Kidney tubule cell (primary cell): ENCODE measurements at regions not wholly inside any gene's neighbourhood (a gene's known extent, or its start where the extent isn't known, plus 50 kb on each side); places are given as distances from the start of the nearest gene placed in this dataset.

ENCODE experiments used
- DNase-seq: peaks from one replicate; pipeline ENCODE4 v3.0.0-alpha.2; 2018; ENCODE audit warnings: low spot score

- no peak for DNase-seq
These were observed 185.1 kb downstream of the KIF2B start for GRCh38 chr17:54007855-54008254.

GRCh38 chr17:54009502-54009901 lies 186.8 kb downstream of the KIF2B start:
- no peak for DNase-seq

- no peak for DNase-seq
These were observed 190.3 kb downstream of the KIF2B start for GRCh38 chr17:54013072-54013471.

- no peak for DNase-seq
These were observed 193.0 kb downstream of the KIF2B start for GRCh38 chr17:54015734-54016133.

- no peak for DNase-seq
These were observed 198.7 kb downstream of the KIF2B start for GRCh38 chr17:54021418-54021817.

GRCh38 chr17:54028986-54029580 lies 206.4 kb downstream of the KIF2B start:
- DNase-seq, result no peak

GRCh38 chr17:54029986-54030385 lies 207.3 kb downstream of the KIF2B start:
- no peak for DNase-seq

- DNase-seq, result no peak
These were observed 223.8 kb downstream of the KIF2B start for GRCh38 chr17:54046570-54046969.

- DNase-seq, result no peak
These were observed 240.9 kb downstream of the KIF2B start for GRCh38 chr17:54063639-54064038.

- DNase-seq, result no peak
These were observed 262.3 kb downstream of the KIF2B start for GRCh38 chr17:54085020-54085419.

- DNase-seq, result no peak
These were observed 263.2 kb downstream of the KIF2B start for GRCh38 chr17:54085934-54086333.

- no peak for DNase-seq
These were observed 273.5 kb downstream of the KIF2B start for GRCh38 chr17:54096216-54096615.

GRCh38 chr17:54099221-54099620 lies 276.5 kb downstream of the KIF2B start:
- DNase-seq, result no peak

GRCh38 chr17:54102246-54102645 lies 279.5 kb downstream of the KIF2B start:
- DNase-seq, result no peak

- DNase-seq, result no peak
These were observed 288.8 kb downstream of the KIF2B start for GRCh38 chr17:54111576-54111975.

GRCh38 chr17:54117452-54117851 lies 294.7 kb downstream of the KIF2B start:
- no peak for DNase-seq

- DNase-seq, result no peak
These were observed 301.7 kb downstream of the KIF2B start for GRCh38 chr17:54124456-54124855.

- DNase-seq, result no peak
These were observed 330.7 kb downstream of the KIF2B start for GRCh38 chr17:54153423-54153822.

- no peak for DNase-seq
These were observed 334.8 kb downstream of the KIF2B start for GRCh38 chr17:54157542-54157941.

GRCh38 chr17:54172096-54172984 lies 349.6 kb downstream of the KIF2B start:
- DNase-seq, result peak; percentile 41

- peak; percentile 18 for DNase-seq
These were observed 350.2 kb downstream of the KIF2B start for GRCh38 chr17:54172985-54173316.

- no peak for DNase-seq
These were observed 355.0 kb downstream of the KIF2B start for GRCh38 chr17:54177606-54178308.

GRCh38 chr17:54180950-54181349 lies 358.2 kb downstream of the KIF2B start:
- no peak for DNase-seq
